ENCODE measurements at regions not wholly inside any gene's neighbourhood (a gene's known extent, or its start where the extent isn't known, plus 50 kb on each side); places are given as distances from the start of the nearest gene placed in this dataset.

- WGBS (ENCODE audit: low lambda C conversion rate): 6% methylated on average over 5 of the region's 5 CpGs
- Histone ChIP-seq H3K4me2 (ENCODE audit: low read depth, low read length) (no peak overlapping the region), H3K4me1 (ENCODE audit: insufficient read depth, low read length) (no peaks in the 10 kb centered on the region), H3K4me3 (replicated peaks in 1 of 3; ENCODE audit: insufficient read depth in 1 of 3, low read depth in 2 of 3, low read length in 3 of 3) (no peak overlapping the region), H3K9me3 (ENCODE audit: low read length) (no peaks in the 10 kb centered on the region), H3K9ac (ENCODE audit: insufficient read depth, low read depth, low read length) (no peak overlapping the region), H2AFZ (ENCODE audit: low read length) (no peak overlapping the region), H3K27me3 (ENCODE audit: control insufficient read depth in 1 of 2, insufficient read depth in 2 of 2, low read length in 2 of 2) (no peaks in the 10 kb centered on the region), H4K20me1 (ENCODE audit: insufficient read depth, low read length) (no peaks in the 10 kb centered on the region), H3K27ac (ENCODE audit: extremely low read length, insufficient read depth, low read length) (no peak overlapping the region), H3K36me3 (replicated peaks in 1 of 2; ENCODE audit: control insufficient read depth in 1 of 2, insufficient read depth in 2 of 2, low read length in 2 of 2) (no peaks in the 10 kb centered on the region), H3K79me2 (ENCODE audit: insufficient read depth, low read length) (no peaks in the 10 kb centered on the region)
- intact Hi-C loops (cut with micrococcal nuclease; ENCODE audit: unreplicated experiment) (no loop called here), in situ Hi-C loops (cut with HindIII; ENCODE audit: extremely low pct_ligation_motif_present, low pct_unique_long_range_greater_than_20kb) (no loop called here)
- BruUV-seq (replicated peaks): no TSS peak
- POLR2A ChIA-PET: no interaction called here
- ATAC-seq: no peak
- no peak for DNase-seq (ENCODE audit: low spot score)
- no peak for TF ChIP-seq SMYD3 (CRISPR knock-in tag; IDR thresholded peaks at IDR 0.05)
- TF ChIP-seq SMARCE1 (IDR thresholded peaks at IDR 0.05; ENCODE audit: borderline replicate concordance): no peak
- TF ChIP-seq BRD4 (CRISPR knock-in tag; IDR thresholded peaks at IDR 0.05): no peak
- TF ChIP-seq ZBTB21 (CRISPR knock-in tag; IDR thresholded peaks at IDR 0.05): no peak
- TF ChIP-seq ARID2 (CRISPR knock-in tag; IDR thresholded peaks at IDR 0.05; ENCODE audit: borderline replicate concordance): no peak
- no peak for FAIRE-seq
- CTCF ChIA-PET (ENCODE audit: low intra/inter-chr PET ratio, low total read pairs): no interaction called here
These were observed 805.9 kb downstream of the TLE1 start for GRCh38 chr9:80883426-80883825.

- intact Hi-C loops (cut with micrococcal nuclease; ENCODE audit: unreplicated experiment) (no loop called here), in situ Hi-C loops (cut with HindIII; ENCODE audit: extremely low pct_ligation_motif_present, low pct_unique_long_range_greater_than_20kb) (no loop called here)
- no peak for FAIRE-seq
- TF ChIP-seq ZNF546 (CRISPR knock-in tag; conservative IDR thresholded peaks at IDR 0.05): no peak
- no peak for TF ChIP-seq ZNF292 (CRISPR knock-in tag; IDR thresholded peaks at IDR 0.05; ENCODE audit: borderline replicate concordance, low read depth)
- TF ChIP-seq ZBTB20 (CRISPR knock-in tag; IDR thresholded peaks at IDR 0.05; ENCODE audit: borderline replicate concordance, low read depth): no peak
- TF ChIP-seq ZNF891 (CRISPR knock-in tag; IDR thresholded peaks at IDR 0.05): no peak
- TF ChIP-seq ZNF646 (CRISPR knock-in tag; IDR thresholded peaks at IDR 0.05): no peak
- no peak for TF ChIP-seq ZNF235 (CRISPR knock-in tag; IDR thresholded peaks at IDR 0.05; ENCODE audit: borderline replicate concordance)
- TF ChIP-seq ZNF343 (CRISPR knock-in tag; IDR thresholded peaks at IDR 0.05): no peak
- TF ChIP-seq ZNF549 (CRISPR knock-in tag; IDR thresholded peaks at IDR 0.05): no peak
- no peak for TF ChIP-seq ZNF790 (CRISPR knock-in tag; IDR thresholded peaks at IDR 0.05; ENCODE audit: borderline replicate concordance)
These were observed 807.4 kb downstream of the TLE1 start for GRCh38 chr9:80881940-80882339.

More at GRCh38 chr9:80881940-80882339, 807.4 kb downstream of the TLE1 start:
- no TSS peak for BruUV-seq (replicated peaks)
- ATAC-seq (no peak), DNase-seq (ENCODE audit: low spot score) (no peak)
- Histone ChIP-seq H3K36me3 (replicated peaks in 1 of 2; ENCODE audit: control insufficient read depth in 1 of 2, insufficient read depth in 2 of 2, low read length in 2 of 2) (no peaks in the 10 kb centered on the region), H3K4me1 (ENCODE audit: insufficient read depth, low read length) (no peaks in the 10 kb centered on the region), H4K20me1 (ENCODE audit: insufficient read depth, low read length) (no peaks in the 10 kb centered on the region), H3K9me3 (ENCODE audit: low read length) (no peaks in the 10 kb centered on the region), H3K79me2 (ENCODE audit: insufficient read depth, low read length) (no peaks in the 10 kb centered on the region), H3K9ac (ENCODE audit: insufficient read depth, low read depth, low read length) (no peak overlapping the region), H3K27ac (ENCODE audit: extremely low read length, insufficient read depth, low read length) (no peak overlapping the region), H3K4me3 (replicated peaks in 1 of 3; ENCODE audit: insufficient read depth in 1 of 3, low read depth in 2 of 3, low read length in 3 of 3) (no peak overlapping the region), H2AFZ (ENCODE audit: low read length) (no peak overlapping the region), H3K27me3 (ENCODE audit: control insufficient read depth in 1 of 2, insufficient read depth in 2 of 2, low read length in 2 of 2) (no peaks in the 10 kb centered on the region), H3K4me2 (ENCODE audit: low read depth, low read length) (no peak overlapping the region)
- WGBS (ENCODE audit: low lambda C conversion rate): 33% methylated on average over 5 of the region's 5 CpGs
- ChIA-PET CTCF (ENCODE audit: low intra/inter-chr PET ratio, low total read pairs) (no interaction called here), POLR2A (no interaction called here)
